ENCODE measurements at regions not wholly inside any gene's neighbourhood (a gene's known extent, or its start where the extent isn't known, plus 50 kb on each side); places are given as distances from the start of the nearest gene placed in this dataset.

- TF ChIP-seq EZH2 (IDR thresholded peaks at IDR 0.05; ENCODE audit: insufficient read depth, poor library complexity, severe bottlenecking) = no peak
- TF ChIP-seq EZH2phosphoT487 (IDR thresholded peaks at IDR 0.05; ENCODE audit: insufficient read depth, low read depth) = no peak
Observed at GRCh38 chr3:83496462-83496861, 1462.3 kb upstream of the CADM2 start.
